Endothelial cell of umbilical vein (primary cell): ENCODE measurements at regions not wholly inside any gene's neighbourhood (a gene's known extent, or its start where the extent isn't known, plus 50 kb on each side); places are given as distances from the start of the nearest gene placed in this dataset.

Source experiments
- CTCF ChIP-seq, 2 donors: IDR thresholded peaks; 1 replicate in 1 of 2; 2 replicates in 1 of 2; pipeline ENCODE4 v1.5.1; 2011; ENCODE audit warnings: low read length in 2 of 2, mild to moderate bottlenecking in 2 of 2, moderate library complexity in 2 of 2, control low read depth in 1 of 2, inconsistent platforms in 1 of 2, low read depth in 1 of 2; ENCODE audit not compliant: insufficient read depth in 1 of 2; ENCODE audit errors: extremely low read depth in 1 of 2
- EZH2 ChIP-seq: IDR thresholded peaks from 2 replicates; pipeline ENCODE4 v1.6.1; 2012; ENCODE audit warnings: borderline replicate concordance, low read depth, mild to moderate bottlenecking, moderate library complexity, low read length, inconsistent platforms; ENCODE audit not compliant: severe bottlenecking
- FOS ChIP-seq: IDR thresholded peaks from 2 replicates; pipeline ENCODE4 v1.6.1; 2011; ENCODE audit warnings: mild to moderate bottlenecking, low read length, moderate library complexity, borderline replicate concordance; ENCODE audit not compliant: insufficient read depth
- GATA2 ChIP-seq: IDR thresholded peaks from 2 replicates; pipeline ENCODE4 v1.7.0; 2011; ENCODE audit warnings: low read depth, mild to moderate bottlenecking, moderate library complexity, mixed read lengths, low read length; ENCODE audit not compliant: insufficient read length, insufficient read depth
- JUN ChIP-seq: IDR thresholded peaks from 2 replicates; pipeline ENCODE4 v1.6.1; 2011; ENCODE audit warnings: borderline replicate concordance, low read depth; ENCODE audit not compliant: insufficient read length, insufficient read depth
- MYC ChIP-seq: IDR thresholded peaks from one replicate; pipeline ENCODE4 v1.6.1; 2011; ENCODE audit warnings: mild to moderate bottlenecking, low read depth, low read length
- POLR2A ChIP-seq: IDR thresholded peaks from 2 replicates; pipeline ENCODE4 v1.6.1; 2012; ENCODE audit warnings: low read depth, mild to moderate bottlenecking, control low read depth, low read length
- POLR2AphosphoS5 ChIP-seq: IDR thresholded peaks from 2 replicates; pipeline ENCODE4 v1.6.1; 2012; ENCODE audit warnings: low read depth, mild to moderate bottlenecking, control low read depth, low read length, moderate library complexity; ENCODE audit not compliant: insufficient read depth
- TF ChIP-seq, protein P1 (sequence below): IDR thresholded peaks from 2 replicates; pipeline ENCODE4 v1.6.1; 2011; ENCODE audit not compliant: insufficient read depth, insufficient read length

- no peak for TF ChIP-seq POLR2A
- TF ChIP-seq POLR2AphosphoS5, result no peak
- no peak for TF ChIP-seq CTCF (IDR thresholded peaks at IDR 0.05; ENCODE audit: extremely low read depth in 1 of 2, insufficient read depth in 1 of 2, low read depth in 1 of 2, low read length in 2 of 2)
- TF ChIP-seq EZH2, result no peak
- no peak for TF ChIP-seq JUN
- TF ChIP-seq, protein P1, sequence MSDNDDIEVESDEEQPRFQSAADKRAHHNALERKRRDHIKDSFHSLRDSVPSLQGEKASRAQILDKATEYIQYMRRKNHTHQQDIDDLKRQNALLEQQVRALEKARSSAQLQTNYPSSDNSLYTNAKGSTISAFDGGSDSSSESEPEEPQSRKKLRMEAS, result no peak
- TF ChIP-seq GATA2, result no peak
- TF ChIP-seq MYC, result no peak
- TF ChIP-seq FOS, result no peak
Observed at GRCh38 chr4:54167508-54167907, 61.6 kb upstream of the PDGFRA start.
